H9 (cell line): ENCODE measurements at regions not wholly inside any gene's neighbourhood (a gene's known extent, or its start where the extent isn't known, plus 50 kb on each side); places are given as distances from the start of the nearest gene placed in this dataset.

Experiments used
- DNase-seq: peaks from one replicate; pipeline ENCODE4 v3.0.0-alpha.2; 2017
- H2AFZ ChIP-seq: one replicate; pipeline ENCODE4 v1.6.1; 2013; ENCODE audit warnings: mild to moderate bottlenecking, low read length, control low read depth, moderate library complexity
- H2AK5ac ChIP-seq: 2 replicates; pipeline ENCODE4 v1.6.1; 2013; ENCODE audit warnings: low read length, control low read depth, mixed read lengths; ENCODE audit not compliant: insufficient read length
- H2BK120ac ChIP-seq: one replicate; pipeline ENCODE4 v1.6.1; 2013; ENCODE audit warnings: low read depth, mild to moderate bottlenecking, low read length, control low read depth, inconsistent platforms; ENCODE audit not compliant: poor library complexity, severe bottlenecking
- H2BK12ac ChIP-seq: 2 replicates; pipeline ENCODE4 v1.6.1; 2013; ENCODE audit warnings: low read length, control low read depth, mixed read lengths, low read depth; ENCODE audit not compliant: insufficient read length
- H2BK15ac ChIP-seq: 2 replicates; pipeline ENCODE4 v1.6.1; 2013; ENCODE audit warnings: low read depth, low read length, control low read depth
- H2BK20ac ChIP-seq: one replicate; pipeline ENCODE4 v1.6.1; 2013; ENCODE audit warnings: low read depth, mild to moderate bottlenecking, low read length, control low read depth, inconsistent platforms; ENCODE audit not compliant: poor library complexity, severe bottlenecking
- H2BK5ac ChIP-seq: 2 replicates; pipeline ENCODE4 v1.6.1; 2013; ENCODE audit warnings: low read length, control low read depth, mixed read lengths; ENCODE audit not compliant: insufficient read length
- H3K14ac ChIP-seq: 2 replicates; pipeline ENCODE4 v1.6.1; 2013; ENCODE audit warnings: low read length, control low read depth; ENCODE audit not compliant: insufficient read depth
- H3K18ac ChIP-seq: 2 replicates; pipeline ENCODE4 v1.6.1; 2013; ENCODE audit warnings: low read depth, mild to moderate bottlenecking, mixed read lengths, low read length, control low read depth; ENCODE audit not compliant: insufficient read length
- H3K23ac ChIP-seq: 2 replicates; pipeline ENCODE4 v1.6.1; 2013; ENCODE audit warnings: low read length, control low read depth, mixed read lengths, low read depth; ENCODE audit not compliant: insufficient read length
- H3K23me2 ChIP-seq: 2 replicates; pipeline ENCODE4 v1.6.1; 2013; ENCODE audit warnings: low read depth, mild to moderate bottlenecking, mixed read lengths, low read length, control low read depth; ENCODE audit not compliant: insufficient read length, poor library complexity, severe bottlenecking
- H3K27ac ChIP-seq: 2 replicates; pipeline ENCODE4 v1.5.1; 2013; ENCODE audit warnings: low read length, control low read depth, mixed read lengths, low read depth; ENCODE audit not compliant: insufficient read length
- H3K27me3 ChIP-seq: 2 replicates; pipeline ENCODE4 v1.6.1; 2013; ENCODE audit warnings: low read length, control low read depth, inconsistent platforms; ENCODE audit not compliant: insufficient read depth
- H3K4ac ChIP-seq: 2 replicates; pipeline ENCODE4 v1.6.1; 2013; ENCODE audit warnings: low read depth, mild to moderate bottlenecking, control low read depth, inconsistent platforms, low read length, moderate library complexity
- H3K4me1 ChIP-seq: 2 replicates; pipeline ENCODE4 v1.6.1; 2013; ENCODE audit warnings: low read length, control low read depth, inconsistent platforms; ENCODE audit not compliant: insufficient read depth
- H3K4me2 ChIP-seq: 2 replicates; pipeline ENCODE4 v1.6.1; 2013; ENCODE audit warnings: low read length, control low read depth, mixed read lengths; ENCODE audit not compliant: insufficient read length, insufficient read depth
- H3K56ac ChIP-seq: 2 replicates; pipeline ENCODE4 v1.6.1; 2013; ENCODE audit warnings: low read depth, mild to moderate bottlenecking, mixed read lengths, low read length, control low read depth; ENCODE audit not compliant: insufficient read length
- H3K79me1 ChIP-seq: 2 replicates; pipeline ENCODE4 v1.6.1; 2013; ENCODE audit warnings: low read depth, mild to moderate bottlenecking, moderate library complexity, low read length, control low read depth, inconsistent platforms; ENCODE audit not compliant: insufficient read depth, poor library complexity, severe bottlenecking
- H3K79me2 ChIP-seq: 2 replicates; pipeline ENCODE4 v1.6.1; 2013; ENCODE audit warnings: low read length, control low read depth, inconsistent platforms; ENCODE audit not compliant: insufficient read depth
- H3K9ac ChIP-seq: 2 replicates; pipeline ENCODE4 v1.6.1; 2013; ENCODE audit warnings: low read length, control low read depth, mixed read lengths; ENCODE audit not compliant: insufficient read length; ENCODE audit errors: extremely low read depth
- H3K9me3 ChIP-seq: one replicate; pipeline ENCODE4 v1.6.1; 2013; ENCODE audit warnings: low read depth, low read length, inconsistent platforms; ENCODE audit not compliant: control insufficient read depth
- H3T11ph ChIP-seq: one replicate; pipeline ENCODE4 v1.6.1; 2013; ENCODE audit warnings: mild to moderate bottlenecking, low read length, control low read depth, inconsistent platforms
- H4K20me1 ChIP-seq: one replicate; pipeline ENCODE4 v1.6.1; 2013; ENCODE audit not compliant: control insufficient read depth, insufficient read length, insufficient read depth
- H4K5ac ChIP-seq: 2 replicates; pipeline ENCODE4 v1.6.1; 2013; ENCODE audit warnings: low read depth, mild to moderate bottlenecking, mixed read lengths, low read length, control low read depth; ENCODE audit not compliant: insufficient read length
- H4K8ac ChIP-seq: replicated peaks from 2 replicates; pipeline ENCODE4 v1.6.1; 2013; ENCODE audit warnings: low read length, control low read depth, mixed read lengths, low read depth; ENCODE audit not compliant: insufficient read length
- H4K91ac ChIP-seq: 2 replicates; pipeline ENCODE4 v1.6.1; 2013; ENCODE audit warnings: low read depth, mild to moderate bottlenecking, moderate library complexity, mixed read lengths, low read length, control low read depth; ENCODE audit not compliant: insufficient read length
- H3K27ac Mint-ChIP-seq, 3 experiments: 2 replicates in 2 of 3; 3 replicates in 1 of 3; pipeline ENCODE4 v1.8.0; 2020 to 2021; ENCODE audit warnings: mixed read lengths in 3 of 3, mild to moderate bottlenecking in 1 of 3, moderate library complexity in 1 of 3
- H3K27me3 Mint-ChIP-seq: 2 replicates; pipeline ENCODE4 v1.8.0; 2021; ENCODE audit warnings: low read depth, mild to moderate bottlenecking, moderate library complexity, mixed read lengths
- H3K36me3 Mint-ChIP-seq, 3 experiments: 2 replicates in 2 of 3; 3 replicates in 1 of 3; pipeline ENCODE4 v1.8.0; 2020 to 2021; ENCODE audit warnings: low read depth in 3 of 3, mixed read lengths in 3 of 3; ENCODE audit not compliant: insufficient read depth in 1 of 3
- H3K4me1 Mint-ChIP-seq, 2 experiments: 2 replicates each; pipeline ENCODE4 v1.8.0; 2020; ENCODE audit warnings: mixed read lengths in 2 of 2
- H3K4me3 Mint-ChIP-seq, 2 experiments: 2 replicates in 1 of 2; 3 replicates in 1 of 2; pipeline ENCODE4 v1.8.0; 2020 to 2021; ENCODE audit warnings: mild to moderate bottlenecking in 2 of 2, mixed read lengths in 2 of 2, moderate library complexity in 1 of 2
- H3K9me3 Mint-ChIP-seq, 2 experiments: 2 replicates in 1 of 2; 3 replicates in 1 of 2; pipeline ENCODE4 v1.8.0; 2020; ENCODE audit warnings: mild to moderate bottlenecking in 2 of 2, mixed read lengths in 2 of 2, moderate library complexity in 1 of 2
- WGBS: extraction: QIAGEN DNeasy Blood & Tissue Kit; methylation state at CpG from one replicate; pipeline ENCODE4 v1.1.7; 2013; ENCODE audit warnings: missing lambda C conversion rate, low lambda C conversion rate, mixed read lengths; ENCODE audit not compliant: insufficient read length; ENCODE audit errors: extremely low coverage; 5-methylcytosine and 5-hydroxymethylcytosine counted together
- TF ChIP-seq, protein P1 (sequence below): fragments of 200-600 bp; sonication (generic); conservative IDR thresholded peaks from 3 replicates; pipeline ENCODE4 v1.8.0; 2021; ENCODE audit warnings: antibody characterized with exemption, mild to moderate bottlenecking

DNA sequence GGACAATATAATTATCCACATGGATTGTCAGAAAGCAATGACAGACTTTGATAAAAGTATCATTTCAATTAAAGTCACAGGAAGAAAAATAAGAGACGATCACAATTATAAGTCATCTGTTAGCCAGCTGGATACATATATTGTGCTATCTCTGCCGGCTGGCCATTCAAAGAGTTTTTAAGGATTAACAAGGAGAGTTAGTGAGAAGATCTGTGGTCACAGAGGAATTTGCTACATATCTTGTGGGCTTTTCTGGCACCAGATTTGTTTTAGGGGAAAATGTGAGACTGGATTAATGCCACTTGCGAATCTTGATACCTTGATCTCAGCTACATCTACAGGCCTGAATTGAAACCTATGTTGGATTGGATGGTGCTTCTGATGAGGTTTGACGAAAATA, 90.9 kb upstream of the MANSC4 start:
- no peak overlapping the region for H2BK15ac ChIP-seq
- TF ChIP-seq, protein P1, sequence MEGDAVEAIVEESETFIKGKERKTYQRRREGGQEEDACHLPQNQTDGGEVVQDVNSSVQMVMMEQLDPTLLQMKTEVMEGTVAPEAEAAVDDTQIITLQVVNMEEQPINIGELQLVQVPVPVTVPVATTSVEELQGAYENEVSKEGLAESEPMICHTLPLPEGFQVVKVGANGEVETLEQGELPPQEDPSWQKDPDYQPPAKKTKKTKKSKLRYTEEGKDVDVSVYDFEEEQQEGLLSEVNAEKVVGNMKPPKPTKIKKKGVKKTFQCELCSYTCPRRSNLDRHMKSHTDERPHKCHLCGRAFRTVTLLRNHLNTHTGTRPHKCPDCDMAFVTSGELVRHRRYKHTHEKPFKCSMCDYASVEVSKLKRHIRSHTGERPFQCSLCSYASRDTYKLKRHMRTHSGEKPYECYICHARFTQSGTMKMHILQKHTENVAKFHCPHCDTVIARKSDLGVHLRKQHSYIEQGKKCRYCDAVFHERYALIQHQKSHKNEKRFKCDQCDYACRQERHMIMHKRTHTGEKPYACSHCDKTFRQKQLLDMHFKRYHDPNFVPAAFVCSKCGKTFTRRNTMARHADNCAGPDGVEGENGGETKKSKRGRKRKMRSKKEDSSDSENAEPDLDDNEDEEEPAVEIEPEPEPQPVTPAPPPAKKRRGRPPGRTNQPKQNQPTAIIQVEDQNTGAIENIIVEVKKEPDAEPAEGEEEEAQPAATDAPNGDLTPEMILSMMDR: no peak
- peaks cover 16% of the 10 kb centered on the region in 2 experiments for H3K9me3 Mint-ChIP-seq
- no peak overlapping the region for H3K4me2 ChIP-seq
- no peak overlapping the region for H3K56ac ChIP-seq
- H3K23ac ChIP-seq: no peak overlapping the region
- no peaks in the 10 kb centered on the region for H3K79me1 ChIP-seq
- H2BK20ac ChIP-seq: no peak overlapping the region
- H3K4me3 Mint-ChIP-seq: no peak overlapping the region
- H3K14ac ChIP-seq: no peak overlapping the region
- H3K23me2 ChIP-seq: no peaks in the 10 kb centered on the region
- H4K91ac ChIP-seq: no peak overlapping the region
- WGBS: no CpG with 5 or more reads among the region's 4 CpGs
- no peaks in the 10 kb centered on the region for H3K27me3 Mint-ChIP-seq
- H3K4me1 ChIP-seq: no peaks in the 10 kb centered on the region
- H2BK5ac ChIP-seq: no peak overlapping the region
- peaks cover 3 to 11% (median 6%) of the 10 kb centered on the region in 3 experiments; a peak in 6 of 7 replicates for H3K36me3 Mint-ChIP-seq
- no peaks in the 10 kb centered on the region for H3K79me2 ChIP-seq
- H3K27me3 ChIP-seq: no peaks in the 10 kb centered on the region
- no peak overlapping the region for H3K9ac ChIP-seq
- no peak for DNase-seq
- no peak overlapping the region for H2AK5ac ChIP-seq
- no peak overlapping the region for H2AFZ ChIP-seq
- no peaks in the 10 kb centered on the region for H3K4me1 Mint-ChIP-seq
- no peak overlapping the region for H3K27ac ChIP-seq
- H4K5ac ChIP-seq: no peak overlapping the region
- H3K4ac ChIP-seq: no peak overlapping the region
- no peak overlapping the region for H3K27ac Mint-ChIP-seq
- H3T11ph ChIP-seq: no peak overlapping the region
- no peak overlapping the region for H2BK12ac ChIP-seq
- no peaks in the 10 kb centered on the region for H3K9me3 ChIP-seq
- H4K8ac ChIP-seq: no peak overlapping the region
- H2BK120ac ChIP-seq: no peak overlapping the region
- no peaks in the 10 kb centered on the region for H4K20me1 ChIP-seq
- no peak overlapping the region for H3K18ac ChIP-seq
